ENCODE measurements at regions not wholly inside any gene's neighbourhood (a gene's known extent, or its start where the extent isn't known, plus 50 kb on each side); places are given as distances from the start of the nearest gene placed in this dataset.

DNA sequence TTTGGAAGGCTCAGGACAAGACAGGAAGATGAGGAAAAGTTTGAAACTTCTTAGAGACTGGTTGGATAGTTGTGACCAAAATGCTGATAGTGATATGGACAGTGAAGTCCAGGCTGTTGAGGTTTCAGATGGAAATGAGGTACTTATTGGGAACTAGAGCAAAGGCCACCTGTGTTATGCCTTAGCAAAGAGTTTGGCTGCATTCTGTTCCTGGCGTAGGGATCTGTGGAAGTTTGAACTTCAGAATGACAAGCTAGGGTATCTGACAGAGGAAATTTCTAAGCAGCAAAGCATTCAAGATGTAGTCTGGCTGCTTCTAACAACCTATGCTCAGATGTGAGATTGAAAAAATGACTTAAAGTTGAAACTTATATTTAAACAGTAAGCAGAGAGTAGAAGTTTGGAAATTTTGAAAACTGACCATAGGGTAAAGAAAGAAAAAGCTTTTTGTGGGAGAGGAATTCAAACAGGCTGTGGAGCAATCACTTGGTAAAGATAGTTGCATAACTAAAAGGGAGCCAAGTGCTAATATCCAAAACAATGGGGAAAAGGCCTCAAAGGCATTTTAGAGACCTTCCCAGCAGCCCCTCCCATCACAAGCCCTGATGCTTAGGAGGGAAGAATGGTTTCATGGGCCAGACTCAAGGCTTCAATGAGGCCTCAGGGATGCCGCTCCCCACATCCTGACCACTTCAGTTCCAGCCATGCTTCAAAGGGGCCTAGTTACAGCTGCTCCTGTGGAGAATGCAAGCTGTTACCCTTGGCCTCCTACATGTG lies 415.1 kb downstream of the INHBA start:
- no peak for TF ChIP-seq CTCF (IDR thresholded peaks at IDR 0.05)
- TF ChIP-seq POLR2A (IDR thresholded peaks at IDR 0.05) = no peak
